WERI-Rb-1 (cell line): ENCODE measurements at regions not wholly inside any gene's neighbourhood (a gene's known extent, or its start where the extent isn't known, plus 50 kb on each side); places are given as distances from the start of the nearest gene placed in this dataset.

Experiments
- DNase-seq: peaks from one replicate; pipeline ENCODE4 v3.0.0-alpha.2; 2020
- H3K27ac ChIP-seq: fragments of 250-450 bp; sonication (Bioruptor Pico); 2 replicates; pipeline ENCODE4 v1.5.1; 2020; ENCODE audit warnings: mild to moderate bottlenecking, moderate library complexity
- H3K27me3 ChIP-seq: fragments of 250-450 bp; sonication (Bioruptor Pico); 2 replicates; pipeline ENCODE4 v1.5.1; 2021; ENCODE audit warnings: mild to moderate bottlenecking, low read depth, moderate library complexity; ENCODE audit not compliant: insufficient read depth, severe bottlenecking
- H3K36me3 ChIP-seq: fragments of 250-450 bp; sonication (Bioruptor Pico); 2 replicates; pipeline ENCODE4 v1.5.1; 2020; ENCODE audit warnings: mild to moderate bottlenecking, moderate library complexity
- H3K4me3 ChIP-seq: 2 replicates; pipeline ENCODE4 v1.5.1; 2011; ENCODE audit warnings: low read depth, mild to moderate bottlenecking, control low read depth, low read length
- H3K9me3 ChIP-seq: fragments of 250-450 bp; sonication (Bioruptor Pico); 2 replicates; pipeline ENCODE4 v1.5.1; 2021; ENCODE audit warnings: mild to moderate bottlenecking, moderate library complexity; ENCODE audit not compliant: severe bottlenecking
- TF ChIP-seq, protein P1 (sequence below): IDR thresholded peaks from 2 replicates; pipeline ENCODE4 v1.5.1; 2011; ENCODE audit warnings: low read depth, mild to moderate bottlenecking, control low read depth, inconsistent platforms, low read length

DNA sequence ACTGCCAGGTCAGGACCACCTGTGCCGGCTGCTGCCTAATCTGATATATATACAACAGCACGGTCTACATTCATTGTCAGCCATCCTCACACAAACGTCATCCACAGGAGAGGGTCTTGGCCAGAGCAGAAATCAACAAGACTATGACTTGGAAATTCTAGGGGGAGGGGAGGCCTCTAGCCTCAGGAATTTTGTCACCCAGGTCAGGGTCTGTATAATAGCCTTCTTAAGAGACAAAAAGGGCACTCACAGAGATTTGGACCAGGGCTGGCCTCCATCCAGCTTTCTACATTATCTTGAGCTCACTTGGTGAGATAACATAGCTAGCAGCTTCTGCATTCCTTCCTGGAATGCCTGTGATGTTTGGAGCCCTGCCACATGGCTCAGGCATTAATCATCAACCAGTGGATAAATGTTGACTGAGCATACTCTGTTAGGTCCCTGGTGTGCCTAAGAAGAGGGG, 50.4 kb upstream of the CTIF start:
- H3K9me3 ChIP-seq: no peaks in the 10 kb centered on the region
- no peaks in the 10 kb centered on the region for H3K36me3 ChIP-seq
- no peak overlapping the region for H3K27ac ChIP-seq
- no peak for DNase-seq
- H3K4me3 ChIP-seq: no peak overlapping the region
- TF ChIP-seq, protein P1, sequence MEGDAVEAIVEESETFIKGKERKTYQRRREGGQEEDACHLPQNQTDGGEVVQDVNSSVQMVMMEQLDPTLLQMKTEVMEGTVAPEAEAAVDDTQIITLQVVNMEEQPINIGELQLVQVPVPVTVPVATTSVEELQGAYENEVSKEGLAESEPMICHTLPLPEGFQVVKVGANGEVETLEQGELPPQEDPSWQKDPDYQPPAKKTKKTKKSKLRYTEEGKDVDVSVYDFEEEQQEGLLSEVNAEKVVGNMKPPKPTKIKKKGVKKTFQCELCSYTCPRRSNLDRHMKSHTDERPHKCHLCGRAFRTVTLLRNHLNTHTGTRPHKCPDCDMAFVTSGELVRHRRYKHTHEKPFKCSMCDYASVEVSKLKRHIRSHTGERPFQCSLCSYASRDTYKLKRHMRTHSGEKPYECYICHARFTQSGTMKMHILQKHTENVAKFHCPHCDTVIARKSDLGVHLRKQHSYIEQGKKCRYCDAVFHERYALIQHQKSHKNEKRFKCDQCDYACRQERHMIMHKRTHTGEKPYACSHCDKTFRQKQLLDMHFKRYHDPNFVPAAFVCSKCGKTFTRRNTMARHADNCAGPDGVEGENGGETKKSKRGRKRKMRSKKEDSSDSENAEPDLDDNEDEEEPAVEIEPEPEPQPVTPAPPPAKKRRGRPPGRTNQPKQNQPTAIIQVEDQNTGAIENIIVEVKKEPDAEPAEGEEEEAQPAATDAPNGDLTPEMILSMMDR: no peak
- no peaks in the 10 kb centered on the region for H3K27me3 ChIP-seq

DNA sequence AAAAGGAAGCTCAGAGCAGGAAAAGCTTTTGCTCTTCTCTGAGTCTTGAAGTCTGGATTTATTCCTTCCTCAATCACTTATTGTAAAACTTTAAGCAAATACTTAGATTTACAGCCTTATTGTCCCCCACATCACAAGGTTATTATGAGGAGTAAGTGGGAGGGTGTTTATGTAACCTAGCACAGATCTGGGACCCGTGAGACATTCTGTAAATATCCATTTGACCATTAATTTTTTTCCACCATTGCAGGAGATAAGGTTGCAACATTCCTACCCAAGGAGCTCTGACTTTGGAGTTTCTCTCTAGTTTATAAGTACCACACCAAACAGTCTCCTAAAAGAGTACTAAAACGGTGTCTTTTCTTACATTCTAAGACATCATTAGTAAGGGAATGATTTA, 52.1 kb upstream of the CTIF start:
- no peaks in the 10 kb centered on the region for H3K9me3 ChIP-seq
- no peaks in the 10 kb centered on the region for H3K27me3 ChIP-seq
- H3K27ac ChIP-seq: no peak overlapping the region
- no peak for DNase-seq
- TF ChIP-seq, protein P1: no peak
- no peak overlapping the region for H3K4me3 ChIP-seq
- H3K36me3 ChIP-seq: no peaks in the 10 kb centered on the region

DNA sequence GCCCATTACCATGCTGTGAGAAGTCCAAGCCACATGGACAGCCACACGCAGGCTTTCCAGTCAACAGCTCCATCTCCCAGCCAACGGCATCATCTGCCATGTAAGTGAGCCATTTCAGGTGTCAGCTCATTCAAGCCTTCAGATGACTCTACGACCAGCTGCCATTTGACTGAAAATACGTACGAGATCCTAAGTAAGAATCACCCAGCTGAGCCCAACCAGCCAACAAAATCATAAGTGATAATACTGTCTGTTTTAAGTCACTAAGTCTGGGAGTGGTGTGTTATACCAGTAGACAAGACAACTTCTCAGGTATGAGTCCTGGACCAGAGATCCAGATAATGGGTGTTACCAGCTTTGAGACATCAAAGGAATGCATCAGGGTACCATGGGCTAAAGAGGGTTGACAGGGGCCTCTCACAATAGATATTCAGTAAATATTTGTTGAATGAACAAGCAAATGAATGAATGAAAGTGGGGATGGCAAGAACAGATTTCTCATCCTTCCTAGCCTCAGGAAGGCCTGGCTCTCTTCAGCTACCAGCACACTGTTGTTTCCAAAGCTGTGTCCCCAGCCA, 52.9 kb upstream of the CTIF start:
- DNase-seq: no peak
- TF ChIP-seq, protein P1: no peak
- Histone ChIP-seq H3K36me3 (no peaks in the 10 kb centered on the region), H3K4me3 (no peak overlapping the region), H3K27me3 (no peaks in the 10 kb centered on the region), H3K27ac (no peak overlapping the region), H3K9me3 (no peaks in the 10 kb centered on the region)

DNA sequence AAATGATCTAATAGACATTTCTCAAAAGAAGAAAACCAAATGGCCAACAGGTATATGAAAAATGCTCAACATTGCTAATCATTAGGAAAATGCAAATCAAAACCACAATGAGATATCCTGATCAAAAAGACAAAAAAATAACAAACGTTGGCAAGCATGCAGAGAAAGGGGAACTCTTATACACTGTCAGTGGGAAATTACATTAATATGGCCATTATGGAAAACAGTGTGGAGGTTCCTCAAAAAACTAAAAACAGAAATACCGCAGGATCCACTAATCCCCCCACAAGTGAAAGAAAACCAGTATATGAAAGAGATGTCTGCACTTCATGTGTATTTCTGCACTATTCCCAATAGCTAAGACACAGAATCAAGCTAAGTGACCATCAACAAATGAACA, 57.7 kb upstream of the CTIF start:
- Histone ChIP-seq H3K27me3 (no peaks in the 10 kb centered on the region), H3K36me3 (no peaks in the 10 kb centered on the region), H3K4me3 (no peak overlapping the region), H3K27ac (no peak overlapping the region), H3K9me3 (no peaks in the 10 kb centered on the region)
- TF ChIP-seq, protein P1: no peak
- no peak for DNase-seq

DNA sequence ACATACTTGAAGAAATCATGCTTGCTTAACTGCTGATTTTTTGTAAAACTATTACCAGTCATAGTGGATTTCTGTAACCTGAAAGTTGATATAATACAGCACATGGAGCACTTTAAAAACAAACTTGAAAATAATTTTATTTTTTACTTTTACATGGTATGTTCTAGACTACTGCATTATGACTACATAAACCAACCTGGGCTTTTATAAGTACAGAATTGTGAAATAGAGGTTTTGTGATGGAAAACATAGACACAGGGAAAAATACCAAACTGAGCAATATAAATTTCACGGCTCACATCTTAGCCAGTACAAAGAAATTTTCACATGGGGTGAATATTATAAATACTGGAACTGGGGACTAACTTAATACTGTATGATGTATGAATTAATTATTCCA, 59.3 kb upstream of the CTIF start:
- Histone ChIP-seq H3K36me3 (no peaks in the 10 kb centered on the region), H3K27ac (no peak overlapping the region), H3K27me3 (no peaks in the 10 kb centered on the region), H3K9me3 (no peaks in the 10 kb centered on the region), H3K4me3 (no peak overlapping the region)
- DNase-seq: no peak
- TF ChIP-seq, protein P1: no peak

DNA sequence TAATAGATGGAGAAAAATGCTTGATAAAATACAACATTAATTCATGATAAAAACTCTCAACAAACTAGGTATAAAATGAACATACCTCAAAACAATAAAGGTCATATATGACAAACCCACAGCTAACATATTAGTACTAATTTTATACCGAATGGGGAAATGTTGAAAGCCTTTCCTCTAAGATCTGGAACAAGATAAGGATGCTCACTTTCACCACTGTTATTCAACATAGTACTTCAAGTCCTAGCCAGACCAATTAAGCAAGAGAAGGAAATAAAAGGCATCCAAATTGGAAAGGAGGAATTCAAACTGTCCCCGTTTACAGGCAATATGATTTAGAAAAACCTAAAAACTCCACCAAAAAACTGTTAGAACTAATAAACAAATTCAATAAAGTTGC, 61.5 kb upstream of the CTIF start:
- no peak overlapping the region for H3K27ac ChIP-seq

More for the DNA sequence above, 61.5 kb upstream of the CTIF start:
- DNase-seq: no peak
- Histone ChIP-seq H3K36me3 (no peaks in the 10 kb centered on the region), H3K9me3 (peaks cover 3% of the 10 kb centered on the region), H3K27me3 (no peaks in the 10 kb centered on the region), H3K4me3 (no peak overlapping the region)
- TF ChIP-seq, protein P1: no peak
